Breast epithelium (tissue), 3 donors: ENCODE measurements at regions not wholly inside any gene's neighbourhood (a gene's known extent, or its start where the extent isn't known, plus 50 kb on each side); places are given as distances from the start of the nearest gene placed in this dataset.

Experiments used
- POLR2A ChIP-seq: fragments of 450-650 bp; IDR thresholded peaks from one replicate; pipeline ENCODE4 v1.6.1; 2016; ENCODE audit warnings: antibody characterized with exemption, mild to moderate bottlenecking, moderate library complexity
- TF ChIP-seq, protein P1 (sequence below), 3 donors: fragments of 450-650 bp; IDR thresholded peaks; one replicate each; pipeline ENCODE4 v1.5.1; 2016 to 2017; ENCODE audit warnings: antibody characterized with exemption in 3 of 3, mild to moderate bottlenecking in 3 of 3, moderate library complexity in 3 of 3

DNA sequence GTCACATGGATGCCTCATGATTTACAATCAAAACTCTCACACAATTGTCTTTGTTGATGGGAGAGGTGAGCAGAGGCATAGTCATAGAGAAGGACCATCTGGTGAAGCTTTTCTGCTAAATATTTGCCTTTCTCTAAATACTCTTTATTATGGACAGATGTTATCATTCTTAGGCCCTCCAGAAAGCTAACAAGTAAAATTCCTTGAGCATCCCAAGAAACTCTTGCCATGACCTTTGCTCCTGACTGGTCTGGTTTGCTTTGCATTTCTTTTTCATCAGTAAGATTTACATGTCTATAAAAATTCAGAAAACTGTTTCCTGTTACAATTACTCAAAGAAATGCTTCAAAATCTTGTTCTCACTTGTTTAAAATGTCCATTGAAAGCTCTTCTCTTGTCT is 1336.6 kb upstream of the CDH8 start:
- TF ChIP-seq, protein P1, sequence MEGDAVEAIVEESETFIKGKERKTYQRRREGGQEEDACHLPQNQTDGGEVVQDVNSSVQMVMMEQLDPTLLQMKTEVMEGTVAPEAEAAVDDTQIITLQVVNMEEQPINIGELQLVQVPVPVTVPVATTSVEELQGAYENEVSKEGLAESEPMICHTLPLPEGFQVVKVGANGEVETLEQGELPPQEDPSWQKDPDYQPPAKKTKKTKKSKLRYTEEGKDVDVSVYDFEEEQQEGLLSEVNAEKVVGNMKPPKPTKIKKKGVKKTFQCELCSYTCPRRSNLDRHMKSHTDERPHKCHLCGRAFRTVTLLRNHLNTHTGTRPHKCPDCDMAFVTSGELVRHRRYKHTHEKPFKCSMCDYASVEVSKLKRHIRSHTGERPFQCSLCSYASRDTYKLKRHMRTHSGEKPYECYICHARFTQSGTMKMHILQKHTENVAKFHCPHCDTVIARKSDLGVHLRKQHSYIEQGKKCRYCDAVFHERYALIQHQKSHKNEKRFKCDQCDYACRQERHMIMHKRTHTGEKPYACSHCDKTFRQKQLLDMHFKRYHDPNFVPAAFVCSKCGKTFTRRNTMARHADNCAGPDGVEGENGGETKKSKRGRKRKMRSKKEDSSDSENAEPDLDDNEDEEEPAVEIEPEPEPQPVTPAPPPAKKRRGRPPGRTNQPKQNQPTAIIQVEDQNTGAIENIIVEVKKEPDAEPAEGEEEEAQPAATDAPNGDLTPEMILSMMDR (IDR thresholded peaks at IDR 0.05), result no peak
- TF ChIP-seq POLR2A, result no peak
